Keratinocyte (primary cell): ENCODE measurements at regions not wholly inside any gene's neighbourhood (a gene's known extent, or its start where the extent isn't known, plus 50 kb on each side); places are given as distances from the start of the nearest gene placed in this dataset.

ENCODE experiments used
- DNase-seq: peaks from one replicate; pipeline ENCODE4 v3.0.0-alpha.2; 2011; ENCODE audit warnings: low read depth, missing footprints, low spot score
- FAIRE-seq: peaks from 2 replicates; lab custom pipeline; 2011; peaks lifted over from hg19 to GRCh38; lab: Jason Lieb, UNC
- H2AFZ ChIP-seq: 2 replicates; pipeline ENCODE4 v1.6.0; 2012; ENCODE audit warnings: low read length, control low read depth, inconsistent platforms; ENCODE audit not compliant: control insufficient read depth
- H3K27ac ChIP-seq: 2 replicates; pipeline ENCODE4 v1.5.1; 2011; ENCODE audit warnings: low read length; ENCODE audit not compliant: control insufficient read depth, insufficient read depth
- H3K27me3 ChIP-seq: 3 replicates; pipeline ENCODE4 v1.6.0; 2011; ENCODE audit warnings: low read length; ENCODE audit not compliant: control insufficient read depth, insufficient read depth; ENCODE audit errors: extremely low read depth
- H3K36me3 ChIP-seq, 2 experiments: 2 replicates in 1 of 2; 3 replicates in 1 of 2; pipeline ENCODE4 v1.5.1; 2011; ENCODE audit warnings: low read length in 2 of 2, mild to moderate bottlenecking in 1 of 2; ENCODE audit not compliant: control insufficient read depth in 2 of 2, insufficient read depth in 2 of 2; ENCODE audit errors: extremely low read depth in 1 of 2
- H3K4me1 ChIP-seq: 3 replicates; pipeline ENCODE4 v1.5.1; 2011; ENCODE audit warnings: low read length; ENCODE audit not compliant: control insufficient read depth, insufficient read depth; ENCODE audit errors: extremely low read depth
- H3K4me2 ChIP-seq: 3 replicates; pipeline ENCODE4 v1.6.0; 2011; ENCODE audit warnings: low read depth, low read length; ENCODE audit not compliant: control insufficient read depth, insufficient read depth; ENCODE audit errors: extremely low read depth
- H3K4me3 ChIP-seq, 3 experiments: fragments of 200-600 bp in 1 of 3; sonication (generic) in 1 of 3; 2 replicates in 2 of 3; 3 replicates in 1 of 3; pipeline ENCODE4 v1.5.1; 2011 to 2016; ENCODE audit warnings: low read length in 3 of 3, mild to moderate bottlenecking in 3 of 3, control low read depth in 2 of 3, inconsistent platforms in 1 of 3, low read depth in 1 of 3, mixed read lengths in 1 of 3, mixed run types in 1 of 3, moderate library complexity in 1 of 3; ENCODE audit not compliant: control insufficient read depth in 2 of 3, insufficient read depth in 2 of 3; ENCODE audit errors: extremely low read depth in 1 of 3
- H3K79me2 ChIP-seq: 2 replicates; pipeline ENCODE4 v1.6.0; 2012; ENCODE audit warnings: low read length; ENCODE audit not compliant: control insufficient read depth, insufficient read depth
- H3K9ac ChIP-seq: 3 replicates; pipeline ENCODE4 v1.6.0; 2011; ENCODE audit warnings: low read length; ENCODE audit not compliant: control insufficient read depth, insufficient read depth; ENCODE audit errors: extremely low read depth
- H3K9me1 ChIP-seq: 3 replicates; pipeline ENCODE4 v1.6.0; 2011; ENCODE audit warnings: low read length; ENCODE audit not compliant: control insufficient read depth, insufficient read depth; ENCODE audit errors: extremely low read depth
- H3K9me3 ChIP-seq: 2 replicates; pipeline ENCODE4 v1.5.1; 2012; ENCODE audit warnings: low read depth, low read length; ENCODE audit not compliant: control insufficient read depth
- H4K20me1 ChIP-seq: 3 replicates; pipeline ENCODE4 v1.6.0; 2011; ENCODE audit warnings: low read length; ENCODE audit not compliant: control insufficient read depth, insufficient read depth; ENCODE audit errors: extremely low read depth
- CTCF ChIP-seq, 3 experiments: IDR thresholded peaks in 1 of 3; conservative IDR thresholded peaks in 1 of 3; optimal IDR thresholded peaks in 1 of 3; 2 replicates in 2 of 3; 3 replicates in 1 of 3; pipeline versions ENCODE3 to v1.5.1; 2011; ENCODE audit warnings: low read length in 3 of 3, mild to moderate bottlenecking in 3 of 3, moderate library complexity in 2 of 3, control low read depth in 1 of 3, inconsistent platforms in 1 of 3; ENCODE audit not compliant: insufficient read depth in 2 of 3; ENCODE audit errors: extremely low read depth in 1 of 3
- EZH2 ChIP-seq: IDR thresholded peaks from one replicate; pipeline ENCODE4 v1.6.1; 2012; ENCODE audit warnings: inconsistent platforms, mild to moderate bottlenecking, low read length, moderate library complexity
- dilution Hi-C: fragments of 300-500 bp; cut with MboI; formaldehyde crosslinking; loops from one replicate; pipeline ENCODE4 v1.7.0; 2020; ENCODE audit warnings: low sequenced_read_pairs; ENCODE audit not compliant: extremely low pct_ligation_motif_present

GRCh38 chr6:117079951-117080350 lies 185.4 kb upstream of the VGLL2 start:
- Histone ChIP-seq H3K9ac (no peak overlapping the region), H3K27ac (no peak overlapping the region), H2AFZ (no peak overlapping the region), H4K20me1 (no peaks in the 10 kb centered on the region), H3K36me3 (no peaks in the 10 kb centered on the region), H3K4me1 (no peaks in the 10 kb centered on the region), H3K4me2 (no peak overlapping the region), H3K79me2 (no peaks in the 10 kb centered on the region), H3K9me1 (no peaks in the 10 kb centered on the region), H3K27me3 (no peaks in the 10 kb centered on the region), H3K4me3 (no peak overlapping the region), H3K9me3 (no peaks in the 10 kb centered on the region)
- TF ChIP-seq CTCF (optimal IDR thresholded peaks at IDR 0.05 in 1 of 3, IDR thresholded peaks at IDR 0.05 in 1 of 3, conservative IDR thresholded peaks at IDR 0.05 in 1 of 3; ENCODE audit: extremely low read depth in 1 of 3, insufficient read depth in 2 of 3, low read length in 3 of 3) (no peak), EZH2 (no peak)
- dilution Hi-C loops: no loop called here
- DNase-seq: no peak
- FAIRE-seq: no peak

DNA sequence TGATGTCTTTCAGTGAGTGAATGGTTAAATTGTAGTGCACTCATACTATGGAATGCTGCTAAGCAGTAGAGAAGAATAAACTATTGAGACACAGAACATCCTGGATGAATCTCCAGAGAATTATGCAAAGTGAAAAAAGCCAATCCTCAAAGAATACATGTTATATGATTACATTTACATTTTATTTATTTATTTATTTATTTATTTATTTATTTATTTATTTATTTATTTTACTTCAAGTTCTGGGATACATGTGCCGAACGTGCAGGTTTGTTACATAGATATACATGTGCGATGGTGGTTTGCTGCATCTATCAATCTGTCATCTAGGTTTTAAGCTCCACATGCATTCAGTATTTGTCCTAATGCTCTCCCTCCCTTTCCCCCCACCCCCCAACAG lies 175.8 kb upstream of the VGLL2 start:
- no peak overlapping the region for H3K27ac ChIP-seq
- no peaks in the 10 kb centered on the region for H3K27me3 ChIP-seq
- no peak for TF ChIP-seq EZH2
- no peak for TF ChIP-seq CTCF (optimal IDR thresholded peaks at IDR 0.05 in 1 of 3, IDR thresholded peaks at IDR 0.05 in 1 of 3, conservative IDR thresholded peaks at IDR 0.05 in 1 of 3; ENCODE audit: extremely low read depth in 1 of 3, insufficient read depth in 2 of 3, low read length in 3 of 3)
- no peaks in the 10 kb centered on the region for H4K20me1 ChIP-seq
- H2AFZ ChIP-seq: no peak overlapping the region
- no peak overlapping the region for H3K4me2 ChIP-seq
- H3K4me3 ChIP-seq: no peak overlapping the region
- FAIRE-seq (no peak), DNase-seq (no peak)
- no peaks in the 10 kb centered on the region for H3K36me3 ChIP-seq
- no peaks in the 10 kb centered on the region for H3K9me1 ChIP-seq
- no peak overlapping the region for H3K9ac ChIP-seq
- H3K79me2 ChIP-seq: no peaks in the 10 kb centered on the region
- dilution Hi-C loops: no loop called here
- no peaks in the 10 kb centered on the region for H3K4me1 ChIP-seq
- no peaks in the 10 kb centered on the region for H3K9me3 ChIP-seq
